Suprapubic skin (tissue), 4 donors: ENCODE measurements at regions not wholly inside any gene's neighbourhood (a gene's known extent, or its start where the extent isn't known, plus 50 kb on each side); places are given as distances from the start of the nearest gene placed in this dataset.

Experiments used
- DNase-seq, 2 donors: peaks; one replicate each; pipeline ENCODE4 v3.0.0-alpha.2; 2019; ENCODE audit warnings: low spot score in 2 of 2
- H3K27ac ChIP-seq: fragments of 200-600 bp; sonication (generic); one replicate; pipeline ENCODE4 v1.5.1; 2019
- H3K27me3 ChIP-seq: fragments of 200-600 bp; sonication (generic); one replicate; pipeline ENCODE4 v1.5.1; 2019
- H3K36me3 ChIP-seq: fragments of 200-600 bp; sonication (generic); one replicate; pipeline ENCODE4 v1.5.1; 2019
- H3K4me1 ChIP-seq: fragments of 200-600 bp; sonication (generic); one replicate; pipeline ENCODE4 v1.5.1; 2019
- H3K4me3 ChIP-seq: fragments of 200-600 bp; sonication (generic); one replicate; pipeline ENCODE4 v1.5.1; 2019; ENCODE audit warnings: mild to moderate bottlenecking
- H3K9me3 ChIP-seq: fragments of 200-600 bp; sonication (generic); one replicate; pipeline ENCODE4 v1.5.1; 2019
- CTCF ChIP-seq, 2 donors: fragments of 200-600 bp in 1 of 2; fragments of 450-650 bp in 1 of 2; sonication (generic) in 1 of 2; IDR thresholded peaks; one replicate each; pipeline ENCODE4 v1.5.1; 2016 to 2019; ENCODE audit warnings: antibody characterized with exemption in 2 of 2, mild to moderate bottlenecking in 1 of 2, moderate library complexity in 1 of 2
- EP300 ChIP-seq: sonication (generic); formaldehyde crosslinking; IDR thresholded peaks from one replicate; pipeline ENCODE4 v1.6.1; 2017; ENCODE audit warnings: antibody characterized with exemption
- POLR2A ChIP-seq, 2 donors: fragments of 450-650 bp; IDR thresholded peaks; one replicate each; pipeline ENCODE4 v1.6.1; 2017; ENCODE audit warnings: antibody characterized with exemption in 2 of 2, mild to moderate bottlenecking in 2 of 2, moderate library complexity in 2 of 2
- POLR2AphosphoS5 ChIP-seq, 3 donors: sonication (generic); formaldehyde crosslinking; IDR thresholded peaks; one replicate each; pipeline ENCODE4 v1.6.1; 2017; ENCODE audit warnings: antibody characterized with exemption in 3 of 3
- WGBS: methylation state at CpG from one replicate; pipeline ENCODE4 v1.1.5; 2018; 5-methylcytosine and 5-hydroxymethylcytosine counted together

DNA sequence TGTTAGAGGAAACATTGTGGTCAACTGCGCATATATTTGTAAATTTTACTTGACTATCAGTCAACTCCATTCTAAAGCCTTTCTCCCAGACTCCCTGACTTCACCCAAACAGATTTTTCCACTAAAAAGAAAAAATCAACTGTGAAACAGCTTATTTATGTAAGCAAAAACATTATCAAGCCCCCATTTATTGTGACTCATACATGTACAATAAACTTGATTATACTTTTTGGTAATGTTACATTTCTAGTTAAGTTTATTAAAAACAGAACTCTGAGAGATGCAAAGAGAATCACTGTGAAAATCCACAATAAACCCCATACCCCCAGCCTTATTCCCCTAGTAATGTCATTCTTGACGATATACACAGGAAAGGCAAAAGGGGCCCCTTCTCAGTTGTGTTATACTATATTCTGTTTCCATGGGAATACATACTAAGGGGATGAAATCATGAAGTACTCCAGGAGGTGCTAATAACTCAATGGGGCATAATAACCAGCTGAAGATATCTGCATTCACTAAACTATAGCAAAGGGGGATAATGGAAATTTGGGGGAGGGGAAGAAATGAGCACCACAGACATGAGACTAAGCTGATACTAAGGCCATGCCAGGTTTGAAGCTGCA lies 616.0 kb downstream of the ACTL7B start:
- DNase-seq: no peak
- TF ChIP-seq EP300: no peak
- TF ChIP-seq POLR2AphosphoS5 (IDR thresholded peaks at IDR 0.05): no peak
- TF ChIP-seq POLR2A (IDR thresholded peaks at IDR 0.05): no peak
- TF ChIP-seq CTCF (IDR thresholded peaks at IDR 0.05): no peak
- Histone ChIP-seq H3K4me3 (no peak overlapping the region), H3K9me3 (no peaks in the 10 kb centered on the region), H3K27ac (no peak overlapping the region), H3K4me1 (no peaks in the 10 kb centered on the region), H3K36me3 (no peaks in the 10 kb centered on the region), H3K27me3 (no peaks in the 10 kb centered on the region)
- 95% methylated on average over 2 of the region's 2 CpGs for WGBS

GRCh38 chr9:108235609-108236008 lies 620.2 kb downstream of the ACTL7B start:
- Histone ChIP-seq H3K27me3 (no peaks in the 10 kb centered on the region), H3K36me3 (no peaks in the 10 kb centered on the region), H3K9me3 (no peaks in the 10 kb centered on the region), H3K27ac (no peak overlapping the region), H3K4me1 (no peaks in the 10 kb centered on the region), H3K4me3 (no peak overlapping the region)
- TF ChIP-seq POLR2AphosphoS5 (IDR thresholded peaks at IDR 0.05) (no peak), POLR2A (IDR thresholded peaks at IDR 0.05) (no peak), CTCF (IDR thresholded peaks at IDR 0.05) (no peak), EP300 (no peak)
- DNase-seq: no peak
- 90% methylated on average over 3 of the region's 3 CpGs for WGBS

DNA sequence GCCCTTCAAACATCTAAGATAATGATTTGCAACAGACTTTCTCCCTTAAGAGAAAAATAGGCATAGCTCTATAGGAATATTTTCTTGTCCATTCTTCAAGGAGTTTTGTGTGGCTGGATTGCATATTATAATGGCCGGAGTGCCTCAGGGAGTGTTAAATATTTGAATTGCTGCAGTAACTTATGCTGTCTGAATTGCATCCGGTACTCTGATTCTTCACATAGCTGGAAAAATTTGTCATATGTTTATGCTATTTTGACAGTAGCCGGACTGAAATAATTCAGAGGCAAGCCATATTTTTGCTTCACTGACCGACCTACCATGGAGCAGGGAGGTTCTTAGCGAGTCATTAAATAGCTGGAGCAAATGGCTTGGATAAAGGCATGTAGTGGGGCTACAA lies 621.0 kb downstream of the ACTL7B start:
- Histone ChIP-seq H3K36me3 (no peaks in the 10 kb centered on the region), H3K27me3 (no peaks in the 10 kb centered on the region), H3K4me1 (no peaks in the 10 kb centered on the region), H3K9me3 (no peaks in the 10 kb centered on the region), H3K27ac (no peak overlapping the region), H3K4me3 (no peak overlapping the region)
- no peak for DNase-seq
- WGBS: 78% methylated on average over 5 of the region's 5 CpGs
- TF ChIP-seq CTCF (IDR thresholded peaks at IDR 0.05): no peak
- TF ChIP-seq EP300: no peak
- TF ChIP-seq POLR2AphosphoS5 (IDR thresholded peaks at IDR 0.05): no peak
- TF ChIP-seq POLR2A (IDR thresholded peaks at IDR 0.05): no peak

DNA sequence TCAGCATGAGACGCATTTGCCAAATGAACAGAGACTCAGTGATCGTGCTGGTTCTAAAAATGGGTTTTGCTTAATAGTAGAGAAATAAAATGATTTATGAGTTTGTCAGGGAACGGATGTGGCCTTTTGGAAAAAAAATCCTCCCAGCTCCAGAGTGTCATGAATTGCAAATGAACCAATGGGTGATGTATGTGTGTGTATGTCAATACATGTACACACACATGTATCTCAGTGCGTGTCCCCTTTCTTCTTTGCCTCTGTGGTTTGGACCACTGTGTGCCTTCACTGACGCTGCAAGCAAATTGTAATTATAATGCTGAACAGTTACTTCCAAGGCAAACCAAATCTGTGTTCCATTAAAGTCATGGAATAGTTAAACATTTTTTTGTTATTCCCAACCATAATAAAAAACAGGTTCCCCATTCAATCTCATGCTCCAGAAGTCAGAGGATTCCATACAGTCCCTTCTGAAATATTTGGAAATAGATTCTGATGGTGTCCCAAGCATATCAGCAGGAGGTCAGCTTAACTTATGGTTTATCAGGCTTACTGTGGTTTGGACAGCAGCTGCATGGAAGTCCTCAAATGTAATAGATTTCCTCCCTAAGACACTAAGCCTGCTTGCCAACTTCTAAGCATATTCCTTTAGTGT lies 630.5 kb downstream of the ACTL7B start:
- no peak overlapping the region for H3K4me3 ChIP-seq
- no peaks in the 10 kb centered on the region for H3K36me3 ChIP-seq
- no peaks in the 10 kb centered on the region for H3K9me3 ChIP-seq
- no peak for DNase-seq
- no peaks in the 10 kb centered on the region for H3K4me1 ChIP-seq
- no peak overlapping the region for H3K27ac ChIP-seq
- 50% methylated on average over 5 of the region's 5 CpGs for WGBS
- H3K27me3 ChIP-seq: no peaks in the 10 kb centered on the region
- TF ChIP-seq EP300: no peak
- TF ChIP-seq POLR2AphosphoS5 (IDR thresholded peaks at IDR 0.05): no peak
- no peak for TF ChIP-seq CTCF (IDR thresholded peaks at IDR 0.05)
- TF ChIP-seq POLR2A (IDR thresholded peaks at IDR 0.05): no peak

DNA sequence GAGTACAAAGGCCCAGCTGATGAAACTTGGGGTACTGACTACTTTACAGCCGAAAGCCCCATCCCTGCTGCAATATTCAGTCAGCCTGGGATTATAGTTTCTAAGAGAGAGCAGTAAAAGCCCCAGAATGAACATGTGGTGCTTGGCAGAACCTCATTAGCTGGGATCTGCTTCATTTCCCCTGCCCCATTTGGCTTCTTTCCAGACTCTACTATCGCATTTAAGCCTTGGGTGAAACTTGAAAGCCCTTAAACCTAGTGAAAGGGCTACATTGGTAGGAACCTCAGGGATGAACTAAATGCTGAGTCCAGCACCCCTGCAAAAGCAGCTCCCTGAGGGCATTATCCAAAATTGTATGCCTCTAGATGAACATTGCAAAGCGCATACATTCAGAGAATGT lies 631.1 kb downstream of the ACTL7B start:
- DNase-seq: no peak
- H3K9me3 ChIP-seq: no peaks in the 10 kb centered on the region
- H3K36me3 ChIP-seq: no peaks in the 10 kb centered on the region
- no peak overlapping the region for H3K4me3 ChIP-seq
- WGBS: 71% methylated on average over 3 of the region's 3 CpGs
- TF ChIP-seq POLR2AphosphoS5 (IDR thresholded peaks at IDR 0.05) (no peak), EP300 (no peak), CTCF (IDR thresholded peaks at IDR 0.05) (no peak), POLR2A (IDR thresholded peaks at IDR 0.05) (no peak)
- no peaks in the 10 kb centered on the region for H3K4me1 ChIP-seq
- H3K27ac ChIP-seq: no peak overlapping the region
- no peaks in the 10 kb centered on the region for H3K27me3 ChIP-seq
